Ovary (tissue), 1 donor: ENCODE measurements at regions not wholly inside any gene's neighbourhood (a gene's known extent, or its start where the extent isn't known, plus 50 kb on each side); places are given as distances from the start of the nearest gene placed in this dataset.

Source experiments
- EP300 ChIP-seq: sonication (generic); formaldehyde crosslinking; IDR thresholded peaks from one replicate; pipeline ENCODE4 v1.6.1; 2017; ENCODE audit warnings: antibody characterized with exemption
- POLR2A ChIP-seq: fragments of 450-650 bp; IDR thresholded peaks from one replicate; pipeline ENCODE4 v1.6.1; 2017; ENCODE audit warnings: antibody characterized with exemption, mild to moderate bottlenecking, moderate library complexity

GRCh38 chr13:21852043-21852442 lies 181.2 kb downstream of the FGF9 start:
- TF ChIP-seq POLR2A (no peak), EP300 (no peak)
